ENCODE measurements at regions not wholly inside any gene's neighbourhood (a gene's known extent, or its start where the extent isn't known, plus 50 kb on each side); places are given as distances from the start of the nearest gene placed in this dataset.

DNA sequence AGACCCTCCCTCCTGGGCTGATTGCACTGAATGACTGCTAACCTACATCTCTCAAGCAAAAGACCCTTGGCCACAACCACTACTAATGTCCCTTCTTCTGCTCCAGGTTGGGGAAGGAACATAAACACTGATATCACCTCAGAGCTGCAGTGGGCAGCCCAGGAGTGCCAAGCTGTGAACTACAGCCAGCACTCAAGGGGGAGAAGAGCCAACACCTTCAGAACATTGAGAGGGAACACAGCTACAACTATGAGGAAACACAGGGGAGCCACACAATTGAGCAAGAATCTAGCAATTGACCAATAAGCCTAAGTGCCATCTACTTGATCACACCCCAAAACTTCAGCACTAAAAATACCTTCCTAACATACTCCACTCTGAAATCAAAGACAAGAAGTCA lies 222.8 kb downstream of the SPATA18 start:
- no peak for DNase-seq (ENCODE audit: low read depth in 2 of 2)

DNA sequence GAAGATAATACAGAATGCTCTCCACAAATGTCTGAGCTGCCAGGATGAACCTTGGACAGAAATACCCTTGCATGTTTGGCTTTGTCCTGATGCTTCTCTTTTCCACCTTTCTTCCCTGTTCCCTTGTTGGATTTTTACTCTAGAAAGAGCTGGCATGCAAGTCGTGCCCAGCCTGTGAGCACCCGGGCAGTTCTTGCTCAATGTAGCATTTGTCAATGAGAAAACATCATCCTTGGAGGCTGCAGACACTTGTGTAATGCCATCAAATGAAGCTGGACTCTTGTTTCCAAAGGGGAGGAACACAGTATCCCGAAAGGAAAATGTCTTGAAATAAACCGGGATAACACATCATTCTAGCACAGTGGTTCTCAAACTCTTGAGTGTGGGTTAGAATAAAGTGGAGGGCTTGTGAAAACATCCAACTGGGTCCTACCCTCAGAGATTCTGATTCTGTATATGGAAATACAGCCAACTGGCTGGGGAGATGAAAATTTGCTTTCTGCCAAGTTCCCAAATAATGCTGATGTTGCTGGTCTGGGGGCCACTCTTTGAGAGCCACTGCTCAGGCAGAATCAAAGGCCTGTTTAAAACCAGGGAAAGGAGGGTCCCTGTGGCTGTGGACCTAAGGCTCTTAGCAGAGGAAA lies 237.2 kb downstream of the SPATA18 start:
- DNase-seq (ENCODE audit: low read depth in 2 of 2), result no peak

DNA sequence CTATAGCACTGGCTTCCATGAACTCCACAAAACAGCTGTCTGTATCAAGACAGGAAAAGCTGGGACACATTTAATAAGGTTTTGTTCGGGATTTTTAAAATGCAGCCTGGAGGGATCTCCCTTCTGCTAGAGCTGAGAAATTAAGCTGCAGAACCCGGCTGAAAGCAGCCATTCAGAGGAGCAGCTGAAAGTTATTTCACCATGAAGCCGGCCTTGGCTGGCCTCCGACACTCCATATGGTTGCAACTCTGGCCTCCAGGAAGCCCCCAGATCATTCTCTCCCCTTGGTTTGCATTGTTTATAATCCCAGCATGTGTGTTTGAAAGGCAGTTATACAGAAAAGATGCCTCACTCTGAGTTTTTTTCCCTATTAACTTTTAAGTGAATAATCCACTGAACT lies 239.4 kb downstream of the SPATA18 start:
- DNase-seq (ENCODE audit: low read depth in 2 of 2), result no peak

GRCh38 chr4:52292245-52292644 lies 241.1 kb downstream of the SPATA18 start:
- no peak for DNase-seq (ENCODE audit: low read depth in 2 of 2)

DNA sequence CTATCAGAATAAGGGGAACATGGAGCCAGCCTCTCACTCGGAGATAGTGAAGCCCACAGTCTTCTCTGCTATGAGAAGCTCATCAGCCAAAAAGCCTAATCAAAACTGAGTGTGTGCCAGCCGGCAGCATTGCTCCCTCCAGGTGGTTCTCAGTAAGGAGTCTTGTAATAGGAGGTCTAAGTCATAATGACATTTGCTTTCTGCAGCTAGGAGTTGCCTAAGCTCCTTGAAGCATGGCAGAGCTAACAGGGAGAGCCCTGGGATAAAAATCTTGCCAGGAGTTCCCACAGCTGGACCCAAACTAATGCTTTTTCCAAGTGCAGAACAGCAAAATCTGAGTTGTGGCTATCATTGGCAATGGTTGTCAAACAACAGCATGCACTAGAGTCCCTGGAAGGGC lies 245.2 kb downstream of the SPATA18 start:
- DNase-seq (ENCODE audit: low read depth in 2 of 2), result no peak

- DNase-seq (ENCODE audit: low read depth in 2 of 2), result no peak
Observed at GRCh38 chr4:52298444-52298843, 247.3 kb downstream of the SPATA18 start.

DNA sequence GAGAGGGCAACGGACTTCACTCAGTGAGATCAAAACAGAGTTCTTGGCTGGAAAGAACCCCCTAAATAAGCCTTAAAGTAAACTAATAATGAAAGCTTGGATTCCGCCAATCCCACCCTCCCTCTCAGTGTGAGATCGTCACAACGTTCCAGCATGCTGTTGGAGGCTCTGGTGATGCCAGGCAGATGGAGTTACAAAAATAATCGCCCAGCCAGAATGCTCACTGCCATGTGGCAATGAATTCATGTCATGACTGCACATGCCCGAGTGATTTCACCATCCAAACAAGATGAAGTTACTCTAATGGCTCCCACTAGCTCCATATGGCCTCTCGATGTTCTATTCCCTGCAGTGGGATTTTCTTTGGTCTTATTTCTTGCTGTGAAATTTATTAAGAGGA lies 248.0 kb downstream of the SPATA18 start:
- no peak for DNase-seq (ENCODE audit: low read depth in 2 of 2)

DNA sequence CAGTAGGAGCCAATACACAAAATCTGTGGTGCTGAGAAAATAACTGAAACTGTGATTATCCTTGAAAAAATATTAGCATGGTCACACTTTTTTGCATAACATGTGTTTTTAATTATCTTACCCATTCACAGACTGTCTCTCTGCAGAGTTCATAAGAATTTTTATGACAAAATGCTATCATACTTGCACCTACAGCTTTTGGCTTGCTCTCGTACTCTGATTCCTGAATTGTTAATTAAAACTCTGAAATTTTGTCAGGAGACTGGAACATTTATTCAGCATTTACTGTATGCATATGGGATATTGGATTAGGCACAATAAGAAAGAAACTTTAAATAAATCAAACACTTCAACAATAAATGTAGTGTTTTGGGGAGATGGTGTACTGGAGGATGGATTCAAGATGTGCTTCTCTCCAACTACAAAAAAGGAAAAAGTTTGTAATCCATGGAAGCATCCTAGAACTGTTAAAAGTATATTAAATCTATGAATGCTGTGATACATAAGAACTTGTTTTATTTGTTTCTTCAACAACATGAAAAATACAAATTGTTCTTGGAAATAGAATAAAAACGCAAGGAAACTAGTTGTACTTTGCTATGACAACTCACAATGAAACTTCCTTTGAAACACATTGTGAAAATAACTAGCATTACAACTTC lies 260.5 kb downstream of the SPATA18 start:
- DNase-seq (ENCODE audit: low read depth in 2 of 2), result no peak

GRCh38 chr4:52312722-52313121 lies 261.6 kb downstream of the SPATA18 start:
- DNase-seq (ENCODE audit: low read depth in 2 of 2), result no peak

DNA sequence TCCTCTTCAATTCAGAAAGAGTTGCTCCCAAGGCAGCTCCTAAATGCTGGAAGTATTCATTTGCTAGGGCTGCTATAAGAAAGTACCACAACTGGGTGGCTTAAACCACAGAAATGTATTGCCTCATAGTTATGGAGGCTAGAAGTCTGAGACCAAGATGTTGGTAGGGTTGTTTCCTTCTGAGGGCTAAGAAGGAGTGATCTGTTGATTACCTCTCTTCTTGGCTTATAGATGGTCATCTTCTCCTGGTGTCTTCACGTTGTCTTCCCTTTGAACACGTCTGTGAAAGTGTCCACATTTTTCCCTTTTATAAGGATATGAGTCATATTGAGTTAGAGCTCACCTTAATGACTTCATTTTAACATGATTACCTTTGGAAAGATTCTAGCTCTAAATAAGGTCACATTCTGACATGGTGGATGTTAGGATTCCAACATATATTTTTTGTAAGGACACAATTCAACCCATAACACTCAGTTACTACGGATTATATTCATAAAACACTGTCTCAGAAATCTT lies 266.3 kb downstream of the SPATA18 start:
- no peak for DNase-seq (ENCODE audit: low read depth in 2 of 2)

DNA sequence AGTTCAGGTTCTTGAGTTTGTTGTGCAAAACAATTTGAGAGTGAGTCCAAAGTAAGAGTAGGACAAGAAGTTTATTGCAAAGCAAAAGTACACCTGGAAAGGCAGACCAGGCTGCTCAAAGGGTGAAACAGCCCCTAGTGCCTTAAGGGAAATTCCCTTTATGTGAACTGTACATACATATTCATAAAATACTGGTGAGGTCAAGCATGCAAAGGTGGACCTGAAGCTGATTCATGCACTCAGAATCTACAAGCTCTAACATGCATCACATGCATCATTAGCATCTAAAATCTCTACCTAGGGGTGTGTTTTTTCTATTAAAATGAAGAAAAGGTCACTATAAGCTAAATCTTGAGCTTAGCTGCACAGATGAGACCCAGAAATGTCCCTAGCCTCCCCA lies 266.9 kb downstream of the SPATA18 start:
- no peak for DNase-seq (ENCODE audit: low read depth in 2 of 2)

GRCh38 chr4:52329894-52330293 lies 278.8 kb downstream of the SPATA18 start:
- DNase-seq (ENCODE audit: low read depth in 2 of 2), result no peak

DNA sequence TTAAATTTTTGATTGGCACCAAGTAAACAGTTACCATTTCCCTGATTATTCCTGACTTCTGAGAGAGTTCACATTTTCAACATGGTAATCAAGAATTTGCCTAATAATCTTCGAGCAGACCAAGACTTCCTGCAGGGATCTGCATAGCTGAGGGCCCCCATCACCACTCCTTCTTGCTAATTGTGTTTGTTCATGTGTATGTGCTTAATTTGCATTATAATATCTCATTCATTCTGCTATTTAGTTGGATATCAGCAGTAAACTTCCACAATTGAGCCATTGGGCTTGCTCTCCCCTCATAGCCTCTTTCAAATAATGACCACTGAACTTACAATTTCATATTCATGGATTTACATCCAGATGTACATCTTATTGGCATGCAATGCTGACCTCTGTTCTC lies 292.5 kb downstream of the SPATA18 start:
- DNase-seq (ENCODE audit: low read depth in 2 of 2), result no peak

- DNase-seq (ENCODE audit: low read depth in 2 of 2), result no peak
Observed at GRCh38 chr4:52350926-52351325, 299.8 kb downstream of the SPATA18 start.

DNA sequence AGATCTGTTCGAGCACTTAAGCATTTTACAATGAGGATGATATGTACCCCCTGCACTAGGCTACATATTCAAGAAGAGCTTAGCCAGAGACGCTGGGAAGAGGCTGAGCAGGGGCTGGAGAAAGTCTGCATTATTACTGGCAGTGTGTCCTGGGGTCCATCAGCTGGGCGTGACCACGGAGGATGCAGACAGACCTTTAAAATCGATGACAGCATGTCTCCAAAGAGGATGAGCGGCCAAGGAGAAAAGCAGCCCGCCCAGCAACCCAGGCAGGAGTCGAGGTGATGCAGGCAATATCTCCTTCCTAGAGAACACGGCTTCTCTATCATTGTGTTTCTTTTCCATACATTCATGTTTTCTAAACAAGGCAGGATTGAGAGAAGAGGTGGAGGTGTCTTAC lies 300.7 kb downstream of the USP46 start:
- DNase-seq (ENCODE audit: low read depth in 2 of 2), result no peak

DNA sequence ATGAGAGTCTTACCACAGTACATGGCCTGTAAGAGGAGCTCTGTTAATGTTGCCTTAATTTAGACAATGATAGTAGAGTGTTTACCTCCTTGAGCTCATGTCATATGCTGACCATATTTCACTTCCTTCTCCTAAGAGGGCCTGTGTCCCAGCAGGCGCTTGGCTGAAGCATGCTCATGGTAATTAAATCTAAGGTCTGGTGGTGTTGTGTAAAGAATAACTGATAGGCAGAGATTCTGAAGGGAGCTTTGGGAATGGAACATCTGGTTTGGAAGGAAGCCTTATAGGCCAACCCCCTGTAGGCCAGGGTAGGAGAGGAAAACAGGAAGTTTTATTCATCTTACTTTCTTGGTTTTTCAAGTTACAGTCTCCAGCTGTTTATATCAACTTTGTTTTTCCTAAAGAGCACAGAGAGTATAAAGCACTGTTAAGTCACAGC lies 300.2 kb downstream of the USP46 start:
- no peak for DNase-seq (ENCODE audit: low read depth in 2 of 2)

- DNase-seq (ENCODE audit: low read depth in 2 of 2), result no peak
Observed at GRCh38 chr4:52366191-52366590, 292.9 kb downstream of the USP46 start.

DNA sequence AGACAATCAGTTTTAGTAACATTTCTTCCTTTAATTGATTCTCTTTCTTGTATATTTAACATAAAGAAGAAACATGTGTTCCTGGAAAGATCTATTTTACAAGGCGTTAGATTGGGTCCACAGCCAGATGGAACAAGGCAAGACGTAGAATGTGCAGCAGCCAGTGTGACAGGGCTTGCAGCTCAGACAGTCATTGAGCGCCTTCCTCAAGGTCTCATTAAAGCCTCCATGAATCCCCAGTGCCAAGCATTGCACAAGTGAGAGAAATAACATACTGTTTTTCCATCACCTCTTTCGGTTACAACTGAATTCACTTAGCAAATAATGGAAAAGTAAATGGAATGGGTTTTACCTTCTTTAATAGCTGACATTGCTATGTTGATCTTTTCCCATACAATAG lies 292.5 kb downstream of the USP46 start:
- no peak for DNase-seq (ENCODE audit: low read depth in 2 of 2)

DNA sequence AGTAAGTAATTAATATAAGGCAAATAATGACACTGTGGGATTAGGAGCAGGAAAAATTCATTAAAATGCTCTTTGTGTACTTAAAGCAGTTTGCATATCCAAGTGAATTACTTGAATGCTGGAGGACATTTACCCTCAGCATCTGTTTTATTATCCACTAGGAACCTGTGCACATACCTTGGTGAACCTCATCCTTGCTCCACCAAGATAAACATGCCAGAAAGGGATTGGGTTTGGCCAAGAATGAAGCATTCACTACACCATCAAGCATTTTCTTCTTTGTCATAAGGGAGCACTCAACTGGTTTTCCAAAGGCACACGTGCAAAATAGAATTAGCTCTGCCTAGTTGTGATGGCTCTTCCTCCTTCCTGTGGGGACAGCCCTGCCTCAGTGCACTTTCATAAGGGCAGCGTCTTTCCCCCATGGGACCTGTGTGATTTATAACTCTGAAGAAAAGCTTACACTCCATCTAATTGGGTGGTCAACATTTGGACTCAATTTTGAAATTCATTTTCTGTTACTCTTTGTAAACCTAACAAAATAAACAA lies 291.7 kb downstream of the USP46 start:
- DNase-seq (ENCODE audit: low read depth in 2 of 2), result no peak

- no peak for DNase-seq (ENCODE audit: low read depth in 2 of 2)
Observed at GRCh38 chr4:52368895-52369294, 290.2 kb downstream of the USP46 start.

DNA sequence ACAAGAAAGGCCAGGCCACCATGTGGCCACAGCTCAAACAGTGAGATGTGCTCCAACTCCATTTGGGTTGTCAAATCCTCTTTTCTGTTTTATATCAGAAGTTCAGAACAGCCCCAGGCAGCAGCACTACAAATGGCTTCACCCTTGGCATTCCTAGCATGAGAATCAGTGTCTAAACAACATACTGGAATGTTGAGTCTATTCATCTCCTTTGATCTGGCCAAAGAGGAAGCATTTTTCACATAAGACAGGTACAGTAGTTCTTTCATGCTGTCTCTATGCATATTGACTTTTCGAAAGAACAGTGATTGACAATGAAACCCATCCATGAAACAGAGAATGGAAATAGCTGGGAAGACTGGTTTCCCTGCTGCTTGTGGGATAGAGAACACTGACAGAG lies 289.5 kb downstream of the USP46 start:
- no peak for DNase-seq (ENCODE audit: low read depth in 2 of 2)

DNA sequence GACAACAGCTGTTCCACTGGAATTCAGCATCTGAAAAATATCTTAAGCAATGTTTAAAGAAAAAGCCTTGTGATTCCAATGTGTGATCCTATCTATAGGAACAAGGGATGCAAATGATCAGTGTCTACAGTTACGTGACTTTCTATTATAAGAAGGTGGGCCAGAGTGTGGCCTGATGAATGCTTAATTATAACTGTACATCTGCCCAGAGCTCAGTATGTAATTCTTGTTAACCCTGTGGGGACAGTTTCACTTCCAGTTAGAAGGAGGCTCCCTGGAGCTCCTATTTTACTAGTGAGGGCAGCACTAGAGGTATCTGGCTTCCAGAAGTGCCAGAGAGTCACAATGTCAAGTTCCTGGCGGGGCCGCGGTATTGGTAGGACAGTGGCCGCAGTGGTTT lies 288.5 kb downstream of the USP46 start:
- DNase-seq (ENCODE audit: low read depth in 2 of 2), result no peak

DNA sequence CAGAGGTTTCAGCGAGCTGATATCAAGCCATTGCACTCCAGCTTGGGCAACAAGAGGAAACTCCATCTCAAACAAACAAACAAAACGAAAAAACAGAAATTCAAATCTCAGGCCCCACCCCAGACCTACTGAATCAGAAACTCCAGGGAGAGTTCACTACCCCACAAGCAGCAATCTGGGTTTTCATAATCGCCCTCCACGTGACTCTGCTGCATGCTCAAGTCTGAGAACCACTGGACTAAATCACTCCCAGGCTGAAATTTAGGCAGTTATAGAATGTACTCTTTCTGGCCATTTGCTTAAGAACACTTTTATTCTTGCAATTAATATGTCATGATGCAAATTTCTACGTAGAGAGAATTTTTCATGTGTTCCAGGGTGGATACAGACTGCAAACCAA lies 287.3 kb downstream of the USP46 start:
- DNase-seq (ENCODE audit: low read depth in 2 of 2), result no peak
